Neural cell (in vitro differentiated cells): ENCODE measurements at regions not wholly inside any gene's neighbourhood (a gene's known extent, or its start where the extent isn't known, plus 50 kb on each side); places are given as distances from the start of the nearest gene placed in this dataset.

Experiments used
- H2AFZ ChIP-seq: fragments of 200-600, 300-800 bp; sonication (generic), shearing (Covaris generic); 2 replicates; pipeline ENCODE4 v1.6.0; 2014; ENCODE audit warnings: low read depth, mild to moderate bottlenecking, antibody characterized with exemption, low read length, moderate library complexity
- H3F3A ChIP-seq: fragments of 200-600 bp; shearing (Covaris generic); 2 replicates; pipeline ENCODE4 v1.6.1; 2016; ENCODE audit warnings: mild to moderate bottlenecking, moderate library complexity, mixed read lengths, antibody characterized with exemption, low read length; ENCODE audit not compliant: insufficient read depth, poor library complexity, severe bottlenecking
- H3K27ac ChIP-seq: fragments of 200-600, 300-800 bp; sonication (generic), shearing (Covaris generic); 2 replicates; pipeline ENCODE4 v1.5.1; 2014; ENCODE audit warnings: mild to moderate bottlenecking, low read length, moderate library complexity
- H3K27me3 ChIP-seq: fragments of 300-800, 200-600 bp; sonication (generic), shearing (Covaris generic); 2 replicates; pipeline ENCODE4 v1.6.0; 2014; ENCODE audit warnings: mild to moderate bottlenecking, low read depth, low read length, moderate library complexity; ENCODE audit not compliant: insufficient read depth
- H3K36me3 ChIP-seq: fragments of 300-800, 200-600 bp; sonication (generic), shearing (Covaris generic); 2 replicates; pipeline ENCODE4 v1.5.1; 2014; ENCODE audit warnings: mild to moderate bottlenecking, antibody characterized with exemption, low read length, moderate library complexity; ENCODE audit not compliant: insufficient read depth
- H3K4me2 ChIP-seq: fragments of 300-800, 200-600 bp; sonication (generic), shearing (Covaris generic); 2 replicates; pipeline ENCODE4 v1.6.0; 2014; ENCODE audit warnings: mild to moderate bottlenecking, low read length
- H3K4me3 ChIP-seq: fragments of 300-800, 200-600 bp; sonication (generic), shearing (Covaris generic); 2 replicates; pipeline ENCODE4 v1.5.1; 2014; ENCODE audit warnings: mild to moderate bottlenecking, low read length, moderate library complexity
- H3K79me2 ChIP-seq: fragments of 200-600 bp; shearing (Covaris generic); replicated peaks from 2 replicates; pipeline ENCODE4 v1.6.0; 2014; ENCODE audit warnings: mild to moderate bottlenecking, low read length, moderate library complexity; ENCODE audit not compliant: insufficient read depth
- H3K9ac ChIP-seq: fragments of 300-800, 200-600 bp; sonication (generic), shearing (Covaris generic); 2 replicates; pipeline ENCODE4 v1.6.1; 2016; ENCODE audit warnings: mild to moderate bottlenecking, low read length, mixed read lengths
- H3K9me2 ChIP-seq: fragments of 200-600 bp; shearing (Covaris generic); 2 replicates; pipeline ENCODE4 v1.6.1; 2016; ENCODE audit warnings: mild to moderate bottlenecking, low read length, mixed read lengths; ENCODE audit not compliant: insufficient read depth
- H3K9me3 ChIP-seq: fragments of 200-600, 300-800 bp; sonication (generic), shearing (Covaris generic); 2 replicates; pipeline ENCODE4 v1.6.1; 2016; ENCODE audit warnings: mild to moderate bottlenecking, mixed run types, low read length, moderate library complexity, mixed read lengths
- H4K20me1 ChIP-seq: fragments of 200-600 bp; shearing (Covaris generic); 2 replicates; pipeline ENCODE4 v1.6.1; 2016; ENCODE audit warnings: mild to moderate bottlenecking, mixed run types; ENCODE audit not compliant: insufficient read depth
- EP300 ChIP-seq: fragments of 450-650 bp; conservative IDR thresholded peaks from 2 replicates; pipeline ENCODE4 v1.6.1; 2014; ENCODE audit warnings: antibody characterized with exemption, mild to moderate bottlenecking, moderate library complexity; ENCODE audit not compliant: poor library complexity, severe bottlenecking
- EZH2 ChIP-seq: fragments of 200-600, 300-800 bp; shearing (Covaris generic), sonication (generic); IDR thresholded peaks from 2 replicates; pipeline ENCODE4 v1.6.1; 2014; ENCODE audit warnings: antibody characterized with exemption, low read length, borderline replicate concordance, mild to moderate bottlenecking; ENCODE audit not compliant: insufficient read depth, poor library complexity, severe bottlenecking
- MXI1 ChIP-seq: fragments of 450-650 bp; conservative IDR thresholded peaks from 2 replicates; pipeline ENCODE4 v1.6.1; 2014; ENCODE audit warnings: antibody characterized with exemption, mild to moderate bottlenecking; ENCODE audit not compliant: poor library complexity, severe bottlenecking
- POLR2AphosphoS5 ChIP-seq: IDR thresholded peaks from 2 replicates; pipeline ENCODE4 v1.6.1; 2012
- RAD21 ChIP-seq: fragments of 450-650 bp; conservative IDR thresholded peaks from 2 replicates; pipeline ENCODE4 v1.6.1; 2014; ENCODE audit warnings: antibody characterized with exemption, mild to moderate bottlenecking, moderate library complexity
- SMC3 ChIP-seq: fragments of 450-650 bp; conservative IDR thresholded peaks from 2 replicates; pipeline ENCODE4 v1.6.1; 2014; ENCODE audit warnings: antibody characterized with exemption, mild to moderate bottlenecking, moderate library complexity; ENCODE audit not compliant: poor library complexity
- TAF1 ChIP-seq: IDR thresholded peaks from 2 replicates; pipeline ENCODE4 v1.6.1; 2012; ENCODE audit warnings: low read depth
- TF ChIP-seq, protein P1 (sequence below): fragments of 450-650 bp; IDR thresholded peaks from 2 replicates; pipeline ENCODE4 v1.5.1; 2014; ENCODE audit warnings: antibody characterized with exemption, mild to moderate bottlenecking, moderate library complexity; ENCODE audit not compliant: poor library complexity, severe bottlenecking
- TF ChIP-seq, protein P2 (sequence below): IDR thresholded peaks from 2 replicates; pipeline ENCODE4 v1.6.1; 2012; ENCODE audit warnings: borderline replicate concordance

DNA sequence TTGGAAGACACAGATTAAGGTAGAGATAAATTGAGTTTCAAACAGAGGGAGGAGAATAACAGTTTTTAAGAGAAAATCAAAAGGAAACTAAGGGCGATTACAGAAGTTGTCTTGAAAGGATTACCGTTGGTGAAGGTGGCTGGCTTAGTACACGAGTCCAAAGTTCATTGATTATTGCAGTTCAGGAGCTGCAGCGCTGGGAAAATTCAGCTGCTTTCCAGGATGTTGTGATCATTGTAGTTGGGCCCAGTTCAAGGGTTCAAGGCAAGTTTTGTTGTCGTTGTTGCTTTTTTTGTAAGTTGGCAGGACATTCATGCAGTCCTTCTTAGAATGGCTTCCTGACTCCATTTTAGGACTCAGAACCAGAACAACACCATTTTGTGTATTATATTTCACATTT is 461.7 kb downstream of the RAPGEF2 start:
- Histone ChIP-seq H4K20me1 (no peaks in the 10 kb centered on the region), H3K79me2 (no peaks in the 10 kb centered on the region), H3K27me3 (no peaks in the 10 kb centered on the region), H2AFZ (no peak overlapping the region), H3K9me2 (no peaks in the 10 kb centered on the region), H3K27ac (no peak overlapping the region), H3K4me3 (no peak overlapping the region), H3F3A (no peaks in the 10 kb centered on the region), H3K4me2 (no peak overlapping the region), H3K36me3 (no peaks in the 10 kb centered on the region), H3K9me3 (no peaks in the 10 kb centered on the region), H3K9ac (no peak overlapping the region)
- no peak for TF ChIP-seq TAF1
- no peak for TF ChIP-seq EP300
- TF ChIP-seq, protein P1, sequence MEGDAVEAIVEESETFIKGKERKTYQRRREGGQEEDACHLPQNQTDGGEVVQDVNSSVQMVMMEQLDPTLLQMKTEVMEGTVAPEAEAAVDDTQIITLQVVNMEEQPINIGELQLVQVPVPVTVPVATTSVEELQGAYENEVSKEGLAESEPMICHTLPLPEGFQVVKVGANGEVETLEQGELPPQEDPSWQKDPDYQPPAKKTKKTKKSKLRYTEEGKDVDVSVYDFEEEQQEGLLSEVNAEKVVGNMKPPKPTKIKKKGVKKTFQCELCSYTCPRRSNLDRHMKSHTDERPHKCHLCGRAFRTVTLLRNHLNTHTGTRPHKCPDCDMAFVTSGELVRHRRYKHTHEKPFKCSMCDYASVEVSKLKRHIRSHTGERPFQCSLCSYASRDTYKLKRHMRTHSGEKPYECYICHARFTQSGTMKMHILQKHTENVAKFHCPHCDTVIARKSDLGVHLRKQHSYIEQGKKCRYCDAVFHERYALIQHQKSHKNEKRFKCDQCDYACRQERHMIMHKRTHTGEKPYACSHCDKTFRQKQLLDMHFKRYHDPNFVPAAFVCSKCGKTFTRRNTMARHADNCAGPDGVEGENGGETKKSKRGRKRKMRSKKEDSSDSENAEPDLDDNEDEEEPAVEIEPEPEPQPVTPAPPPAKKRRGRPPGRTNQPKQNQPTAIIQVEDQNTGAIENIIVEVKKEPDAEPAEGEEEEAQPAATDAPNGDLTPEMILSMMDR = no peak
- no peak for TF ChIP-seq MXI1
- no peak for TF ChIP-seq EZH2
- TF ChIP-seq RAD21 = no peak
- TF ChIP-seq, protein P2, sequence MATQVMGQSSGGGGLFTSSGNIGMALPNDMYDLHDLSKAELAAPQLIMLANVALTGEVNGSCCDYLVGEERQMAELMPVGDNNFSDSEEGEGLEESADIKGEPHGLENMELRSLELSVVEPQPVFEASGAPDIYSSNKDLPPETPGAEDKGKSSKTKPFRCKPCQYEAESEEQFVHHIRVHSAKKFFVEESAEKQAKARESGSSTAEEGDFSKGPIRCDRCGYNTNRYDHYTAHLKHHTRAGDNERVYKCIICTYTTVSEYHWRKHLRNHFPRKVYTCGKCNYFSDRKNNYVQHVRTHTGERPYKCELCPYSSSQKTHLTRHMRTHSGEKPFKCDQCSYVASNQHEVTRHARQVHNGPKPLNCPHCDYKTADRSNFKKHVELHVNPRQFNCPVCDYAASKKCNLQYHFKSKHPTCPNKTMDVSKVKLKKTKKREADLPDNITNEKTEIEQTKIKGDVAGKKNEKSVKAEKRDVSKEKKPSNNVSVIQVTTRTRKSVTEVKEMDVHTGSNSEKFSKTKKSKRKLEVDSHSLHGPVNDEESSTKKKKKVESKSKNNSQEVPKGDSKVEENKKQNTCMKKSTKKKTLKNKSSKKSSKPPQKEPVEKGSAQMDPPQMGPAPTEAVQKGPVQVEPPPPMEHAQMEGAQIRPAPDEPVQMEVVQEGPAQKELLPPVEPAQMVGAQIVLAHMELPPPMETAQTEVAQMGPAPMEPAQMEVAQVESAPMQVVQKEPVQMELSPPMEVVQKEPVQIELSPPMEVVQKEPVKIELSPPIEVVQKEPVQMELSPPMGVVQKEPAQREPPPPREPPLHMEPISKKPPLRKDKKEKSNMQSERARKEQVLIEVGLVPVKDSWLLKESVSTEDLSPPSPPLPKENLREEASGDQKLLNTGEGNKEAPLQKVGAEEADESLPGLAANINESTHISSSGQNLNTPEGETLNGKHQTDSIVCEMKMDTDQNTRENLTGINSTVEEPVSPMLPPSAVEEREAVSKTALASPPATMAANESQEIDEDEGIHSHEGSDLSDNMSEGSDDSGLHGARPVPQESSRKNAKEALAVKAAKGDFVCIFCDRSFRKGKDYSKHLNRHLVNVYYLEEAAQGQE = no peak
- no peak for TF ChIP-seq POLR2AphosphoS5
- no peak for TF ChIP-seq SMC3

DNA sequence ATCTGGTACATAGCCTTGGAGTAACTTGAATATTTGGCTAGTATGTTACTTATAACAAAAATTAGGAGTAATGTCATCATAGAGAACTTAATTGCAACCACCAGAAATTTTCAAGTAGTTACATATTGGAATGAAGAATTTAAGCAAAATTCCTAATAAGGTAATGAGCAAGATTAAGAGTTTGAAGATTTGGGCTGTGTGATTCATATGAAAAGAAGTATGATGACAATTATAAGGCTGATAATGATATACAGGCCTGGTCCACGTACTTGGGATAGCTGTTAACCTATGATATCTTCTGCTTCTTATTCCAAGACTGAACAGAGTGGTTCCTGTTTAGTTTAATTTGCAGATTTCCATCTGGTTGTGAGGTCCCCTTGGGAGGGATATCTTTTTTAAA is 463.9 kb downstream of the RAPGEF2 start:
- H3K27ac ChIP-seq = no peak overlapping the region
- TF ChIP-seq RAD21 = no peak
- no peaks in the 10 kb centered on the region for H3K27me3 ChIP-seq
- no peak overlapping the region for H2AFZ ChIP-seq
- no peaks in the 10 kb centered on the region for H3K79me2 ChIP-seq
- no peaks in the 10 kb centered on the region for H3K36me3 ChIP-seq
- no peaks in the 10 kb centered on the region for H3F3A ChIP-seq
- no peaks in the 10 kb centered on the region for H4K20me1 ChIP-seq
- no peak overlapping the region for H3K9ac ChIP-seq
- no peaks in the 10 kb centered on the region for H3K9me3 ChIP-seq
- H3K4me3 ChIP-seq = no peak overlapping the region
- H3K9me2 ChIP-seq = no peaks in the 10 kb centered on the region
- H3K4me2 ChIP-seq = no peak overlapping the region

DNA sequence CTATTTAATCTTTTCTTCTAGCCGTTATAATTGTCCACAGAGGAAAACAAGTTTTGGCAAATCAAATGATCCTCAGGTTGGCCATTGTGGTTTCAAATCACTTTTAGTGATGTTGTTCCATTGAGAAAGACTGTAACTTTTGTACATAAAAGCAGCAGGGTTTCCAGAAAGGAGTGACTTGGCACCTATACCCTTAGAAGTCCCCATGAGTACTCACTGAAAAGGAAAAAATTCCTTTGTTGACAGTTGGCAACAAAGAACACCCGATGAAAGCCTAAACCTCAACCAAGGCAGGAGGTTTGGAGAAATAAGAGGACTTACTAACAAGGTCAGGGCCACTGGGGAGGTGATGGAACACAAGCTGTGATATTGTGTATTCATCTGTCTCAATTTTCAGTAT is 474.4 kb downstream of the RAPGEF2 start:
- Histone ChIP-seq H3K79me2 (no peaks in the 10 kb centered on the region), H3K36me3 (no peaks in the 10 kb centered on the region), H3K4me3 (no peak overlapping the region)

More for the DNA sequence above, 474.4 kb downstream of the RAPGEF2 start:
- H3K9me3 ChIP-seq = no peaks in the 10 kb centered on the region
- no peaks in the 10 kb centered on the region for H3K27me3 ChIP-seq
- H3F3A ChIP-seq = no peaks in the 10 kb centered on the region
- H2AFZ ChIP-seq = no peak overlapping the region
- H4K20me1 ChIP-seq = no peaks in the 10 kb centered on the region
- no peak overlapping the region for H3K4me2 ChIP-seq
- H3K9ac ChIP-seq = no peak overlapping the region
- H3K27ac ChIP-seq = no peak overlapping the region
- TF ChIP-seq EZH2 = no peak
- no peak for TF ChIP-seq RAD21
- TF ChIP-seq MXI1 = no peak
- TF ChIP-seq, protein P1 = no peak
- no peak for TF ChIP-seq TAF1
- TF ChIP-seq, protein P2 = no peak
- TF ChIP-seq SMC3 = no peak
- H3K9me2 ChIP-seq = no peaks in the 10 kb centered on the region
